Gastrocnemius medialis (tissue), 4 donors: ENCODE measurements at regions not wholly inside any gene's neighbourhood (a gene's known extent, or its start where the extent isn't known, plus 50 kb on each side); places are given as distances from the start of the nearest gene placed in this dataset.
A peak's percentile ranks its signal among the peaks of the same experiment; 100 is the strongest.

Experiments used
- ATAC-seq, 2 donors: fragments of 150-250 bp; one replicate each; pipeline ENCODE4 v1.9.1; 2016
- DNase-seq, 2 donors: peaks; one replicate each; pipeline ENCODE4 v3.0.0-alpha.2; 2019
- H3K27ac ChIP-seq, 4 donors: fragments of 200-600 bp; sonication (generic); 1 replicate in 1 of 4; 2 replicates in 3 of 4; pipeline ENCODE4 v1.5.1; 2016 to 2018; ENCODE audit warnings: mild to moderate bottlenecking in 2 of 4, moderate library complexity in 1 of 4
- H3K27me3 ChIP-seq, 3 donors: fragments of 200-600 bp; sonication (generic) in 2 of 3; 1 replicate in 1 of 3; 2 replicates in 2 of 3; pipeline versions ENCODE4 v1.5.1 to v1.6.0; 2016 to 2019; ENCODE audit warnings: mild to moderate bottlenecking in 1 of 3, moderate library complexity in 1 of 3
- H3K36me3 ChIP-seq, 2 donors: fragments of 200-600 bp; sonication (generic) in 1 of 2; one replicate each; pipeline ENCODE4 v1.5.1; 2017 to 2018
- H3K4me1 ChIP-seq, 2 donors: fragments of 200-600 bp; sonication (generic) in 1 of 2; one replicate each; pipeline ENCODE4 v1.5.1; 2016 to 2017; ENCODE audit warnings: mild to moderate bottlenecking in 2 of 2
- H3K4me3 ChIP-seq, 4 donors: fragments of 200-600 bp; sonication (generic) in 3 of 4; 1 replicate in 1 of 4; 2 replicates in 3 of 4; pipeline ENCODE4 v1.5.1; 2016 to 2019; ENCODE audit warnings: mild to moderate bottlenecking in 2 of 4
- H3K9me3 ChIP-seq, 3 donors: fragments of 200-600 bp; sonication (generic) in 2 of 3; 1 replicate in 1 of 3; 2 replicates in 2 of 3; pipeline ENCODE4 v1.5.1; 2016 to 2019
- CTCF ChIP-seq, 5 experiments: fragments of 450-650 bp in 3 of 5; fragments of 200-600 bp in 2 of 5; sonication (generic) in 2 of 5; IDR thresholded peaks in 4 of 5; conservative IDR thresholded peaks in 1 of 5; 1 replicate in 4 of 5; 2 replicates in 1 of 5; pipeline ENCODE4 v1.5.1; 2016 to 2019; ENCODE audit warnings: antibody characterized with exemption in 5 of 5, mild to moderate bottlenecking in 3 of 5, moderate library complexity in 3 of 5
- POLR2A ChIP-seq, 2 donors: fragments of 450-650 bp; IDR thresholded peaks; one replicate each; pipeline ENCODE4 v1.6.1; 2017; ENCODE audit warnings: antibody characterized with exemption in 2 of 2, mild to moderate bottlenecking in 2 of 2, moderate library complexity in 2 of 2
- in situ Hi-C, 4 donors: fragments of 200-750 bp; cut with MboI; loops; one replicate each; pipeline versions ENCODE4 v1.15.0 to v1.8.0; 2017; ENCODE audit warnings: low sequenced_read_pairs in 4 of 4
- intact Hi-C: fragments of 100-400 bp; cut with DNase I; formaldehyde crosslinking; loops from one replicate; pipeline ENCODE4 v1.15.1; 2023; ENCODE audit warnings: low total_unique reads

DNA sequence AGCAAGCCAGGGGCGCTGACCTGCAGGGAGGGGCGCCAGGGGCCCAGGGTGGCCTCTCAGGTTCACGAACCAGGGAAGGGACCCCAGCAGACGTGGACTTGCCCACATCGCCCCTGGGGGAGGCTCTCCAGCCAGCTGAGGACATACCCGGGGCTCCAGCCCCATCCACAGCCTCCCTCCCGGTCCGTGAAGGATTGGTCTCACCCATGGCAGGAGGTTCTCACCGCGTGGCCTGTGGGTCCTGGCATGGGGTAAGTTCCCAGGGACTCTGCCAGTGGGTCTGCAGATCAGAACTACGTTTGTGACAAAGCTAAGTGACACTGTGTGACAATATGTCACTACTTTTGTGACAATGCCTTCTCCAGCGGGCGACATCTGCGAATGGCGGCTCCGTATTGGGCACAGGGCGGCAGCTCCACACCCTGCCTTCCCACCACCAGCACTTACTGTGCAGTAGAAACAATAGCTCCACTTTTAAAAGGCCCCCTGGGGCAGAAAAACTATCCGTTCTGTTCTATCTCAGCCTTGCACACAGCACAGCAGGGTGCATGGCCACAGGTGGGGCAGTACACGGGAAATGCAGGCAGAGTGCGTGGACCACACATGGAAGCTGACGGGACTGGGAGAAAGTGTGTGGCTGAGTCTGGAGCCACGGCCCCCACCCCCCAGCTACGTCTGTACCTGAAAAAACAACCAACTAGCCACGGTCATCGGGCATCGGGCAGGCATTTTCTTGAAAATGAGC, 65.2 kb upstream of the CTDP1 start:
- TF ChIP-seq CTCF (IDR thresholded peaks at IDR 0.05 in 4 of 5, conservative IDR thresholded peaks at IDR 0.05 in 1 of 5) (no peak), POLR2A (IDR thresholded peaks at IDR 0.05) (no peak)
- Histone ChIP-seq H3K27me3 (peaks cover 7 to 14% (median 8%) of the 10 kb centered on the region in 3 donors), H3K36me3 (no peaks in the 10 kb centered on the region), H3K4me1 (no peaks in the 10 kb centered on the region), H3K4me3 (no peak overlapping the region), H3K9me3 (no peaks in the 10 kb centered on the region), H3K27ac (no peak overlapping the region)
- in situ Hi-C loops (no loop called here), intact Hi-C loops (no loop called here)
- ATAC-seq (no peak), DNase-seq (peak in 1 of 2 donors; percentile 1)

- no peaks in the 10 kb centered on the region for H3K36me3 ChIP-seq
- no peak overlapping the region for H3K27ac ChIP-seq
- no peak overlapping the region for H3K4me3 ChIP-seq
- in situ Hi-C loops = no loop called here
- no peaks in the 10 kb centered on the region for H3K9me3 ChIP-seq
- intact Hi-C loops = no loop called here
- H3K27me3 ChIP-seq = peaks cover 7 to 14% (median 8%) of the 10 kb centered on the region in 3 donors
- DNase-seq (no peak), ATAC-seq (no peak)
- H3K4me1 ChIP-seq = no peaks in the 10 kb centered on the region
- TF ChIP-seq CTCF (IDR thresholded peaks at IDR 0.05 in 4 of 5, conservative IDR thresholded peaks at IDR 0.05 in 1 of 5) (no peak), POLR2A (IDR thresholded peaks at IDR 0.05) (no peak)
Measured at GRCh38 chr18:79615091-79615490, 64.5 kb upstream of the CTDP1 start.

- Histone ChIP-seq H3K27me3 (peaks cover 7 to 14% (median 8%) of the 10 kb centered on the region in 3 donors), H3K4me1 (no peaks in the 10 kb centered on the region), H3K9me3 (no peaks in the 10 kb centered on the region), H3K27ac (no peak overlapping the region), H3K36me3 (no peaks in the 10 kb centered on the region), H3K4me3 (no peak overlapping the region)
- DNase-seq (no peak), ATAC-seq (no peak)
- intact Hi-C loops = no loop called here
- in situ Hi-C loops = no loop called here
- TF ChIP-seq CTCF (IDR thresholded peaks at IDR 0.05 in 4 of 5, conservative IDR thresholded peaks at IDR 0.05 in 1 of 5) (no peak), POLR2A (IDR thresholded peaks at IDR 0.05) (no peak)
Measured at GRCh38 chr18:79615586-79615985, 64.0 kb upstream of the CTDP1 start.

GRCh38 chr18:79616651-79617510, 62.7 kb upstream of the CTDP1 start:
- ATAC-seq = no peak
- DNase-seq = no peak

More at GRCh38 chr18:79616651-79617510, 62.7 kb upstream of the CTDP1 start:
- Histone ChIP-seq H3K4me1 (no peaks in the 10 kb centered on the region), H3K36me3 (no peaks in the 10 kb centered on the region), H3K27ac (no peak overlapping the region), H3K9me3 (no peaks in the 10 kb centered on the region), H3K27me3 (peaks cover 6 to 14% (median 10%) of the 10 kb centered on the region in 3 donors), H3K4me3 (peak overlapping the region; percentile 10 to 38 (median 26))
- intact Hi-C loops (no loop called here), in situ Hi-C loops (no loop called here)
- TF ChIP-seq POLR2A (IDR thresholded peaks at IDR 0.05) = no peak
- no peak for TF ChIP-seq CTCF (IDR thresholded peaks at IDR 0.05 in 4 of 5, conservative IDR thresholded peaks at IDR 0.05 in 1 of 5)
